Tibial nerve (tissue), 4 donors: ENCODE measurements at regions not wholly inside any gene's neighbourhood (a gene's known extent, or its start where the extent isn't known, plus 50 kb on each side); places are given as distances from the start of the nearest gene placed in this dataset.

Experiments used
- DNase-seq, 2 donors: peaks; one replicate each; pipeline ENCODE4 v3.0.0-alpha.2; 2019; ENCODE audit warnings: low spot score in 2 of 2
- H3K27ac ChIP-seq, 4 donors: fragments of 200-600 bp; sonication (generic) in 3 of 4; one replicate each; pipeline ENCODE4 v1.5.1; 2017 to 2019; ENCODE audit warnings: mild to moderate bottlenecking in 1 of 4
- H3K27me3 ChIP-seq, 2 donors: fragments of 200-600 bp; sonication (generic) in 1 of 2; one replicate each; pipeline versions ENCODE4 v1.5.1 to v1.6.0; 2017 to 2019
- H3K36me3 ChIP-seq, 3 donors: fragments of 200-600 bp; sonication (generic); one replicate each; pipeline ENCODE4 v1.5.1; 2018 to 2019
- H3K4me1 ChIP-seq, 4 donors: fragments of 200-600 bp; sonication (generic) in 3 of 4; one replicate each; pipeline ENCODE4 v1.5.1; 2017 to 2019
- H3K4me3 ChIP-seq, 4 donors: fragments of 200-600 bp; sonication (generic) in 3 of 4; one replicate each; pipeline ENCODE4 v1.5.1; 2017 to 2019; ENCODE audit warnings: mild to moderate bottlenecking in 1 of 4, moderate library complexity in 1 of 4
- H3K9me3 ChIP-seq, 4 donors: fragments of 200-600 bp; sonication (generic) in 3 of 4; one replicate each; pipeline ENCODE4 v1.5.1; 2017 to 2019
- CTCF ChIP-seq, 5 experiments: fragments of 200-600 bp in 3 of 5; fragments of 450-650 bp in 2 of 5; sonication (generic) in 3 of 5; IDR thresholded peaks; one replicate each; pipeline ENCODE4 v1.5.1; 2016 to 2019; ENCODE audit warnings: antibody characterized with exemption in 5 of 5, mild to moderate bottlenecking in 3 of 5, moderate library complexity in 2 of 5
- EP300 ChIP-seq, 2 donors: sonication (generic); formaldehyde crosslinking; IDR thresholded peaks; one replicate each; pipeline ENCODE4 v1.6.1; 2017; ENCODE audit warnings: antibody characterized with exemption in 2 of 2, mild to moderate bottlenecking in 1 of 2
- POLR2A ChIP-seq, 2 donors: fragments of 450-650 bp; IDR thresholded peaks; one replicate each; pipeline ENCODE4 v1.6.1; 2017; ENCODE audit warnings: antibody characterized with exemption in 2 of 2, mild to moderate bottlenecking in 2 of 2, moderate library complexity in 2 of 2
- WGBS, 2 donors: methylation state at CpG; one replicate each; pipeline ENCODE4 v1.1.5; 2018; 5-methylcytosine and 5-hydroxymethylcytosine counted together

- Histone ChIP-seq H3K27me3 (no peaks in the 10 kb centered on the region), H3K27ac (no peak overlapping the region), H3K4me3 (no peak overlapping the region), H3K36me3 (no peaks in the 10 kb centered on the region), H3K9me3 (peaks cover 0 to 11% (median 0%) of the 10 kb centered on the region in 4 donors), H3K4me1 (no peaks in the 10 kb centered on the region)
- TF ChIP-seq EP300 (IDR thresholded peaks at IDR 0.05) (no peak), POLR2A (IDR thresholded peaks at IDR 0.05) (no peak), CTCF (IDR thresholded peaks at IDR 0.05) (no peak)
- WGBS, 2 donors, result 92% methylated on average over 8 of the region's 8 CpGs
- DNase-seq, result no peak
These were observed 99.4 kb upstream of the MYCN start for GRCh38 chr2:15840969-15841368.

- DNase-seq, result no peak
- H3K9me3 ChIP-seq, result peaks cover 0 to 3% (median 0%) of the 10 kb centered on the region in 4 donors
- TF ChIP-seq CTCF (IDR thresholded peaks at IDR 0.05), result no peak
- no peak for TF ChIP-seq EP300 (IDR thresholded peaks at IDR 0.05)
- TF ChIP-seq POLR2A (IDR thresholded peaks at IDR 0.05), result no peak
- no peaks in the 10 kb centered on the region for H3K4me1 ChIP-seq
- H3K4me3 ChIP-seq, result no peak overlapping the region
- H3K36me3 ChIP-seq, result no peaks in the 10 kb centered on the region
- no peak overlapping the region for H3K27ac ChIP-seq
- H3K27me3 ChIP-seq, result no peaks in the 10 kb centered on the region
- WGBS, 2 donors, result 81 to 83% methylated on average over 12 of the region's 12 CpGs
These were observed 98.4 kb upstream of the MYCN start for GRCh38 chr2:15841776-15842560.

- DNase-seq, result no peak
- H3K4me3 ChIP-seq, result no peak overlapping the region
- H3K27ac ChIP-seq, result peak overlapping the region in 1 of 4 donors; percentile 22
- TF ChIP-seq CTCF (IDR thresholded peaks at IDR 0.05) (no peak), EP300 (IDR thresholded peaks at IDR 0.05) (no peak), POLR2A (IDR thresholded peaks at IDR 0.05) (no peak)
- H3K27me3 ChIP-seq, result no peaks in the 10 kb centered on the region
- no peaks in the 10 kb centered on the region for H3K36me3 ChIP-seq
- no peaks in the 10 kb centered on the region for H3K4me1 ChIP-seq
- 63 to 65% methylated on average over 32 to 34 of the region's 34 CpGs for WGBS, 2 donors
- peaks cover 0 to 1% (median 0%) of the 10 kb centered on the region in 4 donors for H3K9me3 ChIP-seq
These were observed 97.3 kb upstream of the MYCN start for GRCh38 chr2:15842758-15843666.

GRCh38 chr2:15844211-15844801 is 96.0 kb upstream of the MYCN start:
- DNase-seq, result no peak
- 71 to 78% methylated on average over 10 to 11 of the region's 11 CpGs for WGBS, 2 donors
- peaks cover 0 to 8% (median 0%) of the 10 kb centered on the region in 4 donors for H3K9me3 ChIP-seq
- no peaks in the 10 kb centered on the region for H3K27me3 ChIP-seq
- no peaks in the 10 kb centered on the region for H3K4me1 ChIP-seq
- H3K27ac ChIP-seq, result no peak overlapping the region
- H3K36me3 ChIP-seq, result no peaks in the 10 kb centered on the region
- H3K4me3 ChIP-seq, result no peak overlapping the region
- TF ChIP-seq POLR2A (IDR thresholded peaks at IDR 0.05), result no peak
- TF ChIP-seq EP300 (IDR thresholded peaks at IDR 0.05), result no peak
- no peak for TF ChIP-seq CTCF (IDR thresholded peaks at IDR 0.05)
